ENCODE measurements at regions not wholly inside any gene's neighbourhood (a gene's known extent, or its start where the extent isn't known, plus 50 kb on each side); places are given as distances from the start of the nearest gene placed in this dataset.

GRCh38 chr2:240304746-240305161, 130.7 kb upstream of the GPC1 start:
- no peaks in the 10 kb centered on the region for H3K36me3 Mint-ChIP-seq (ENCODE audit: low read depth)
- H3K4me3 Mint-ChIP-seq = no peak overlapping the region
- no peak for TF ChIP-seq CTCF (IDR thresholded peaks at IDR 0.05)
- H3K9me3 Mint-ChIP-seq = no peaks in the 10 kb centered on the region
- peaks cover 6% of the 10 kb centered on the region for H3K27me3 Mint-ChIP-seq (ENCODE audit: insufficient read depth)
- no peaks in the 10 kb centered on the region for H3K4me1 Mint-ChIP-seq (ENCODE audit: low read depth)
- no peak for DNase-seq
- no peak overlapping the region for H3K27ac Mint-ChIP-seq

- TF ChIP-seq CTCF (IDR thresholded peaks at IDR 0.05) = no peak
- no peak overlapping the region for H3K27ac Mint-ChIP-seq
- H3K27me3 Mint-ChIP-seq (ENCODE audit: insufficient read depth) = peaks cover 7% of the 10 kb centered on the region
Measured at GRCh38 chr2:240305369-240305962, 130.0 kb upstream of the GPC1 start.

GRCh38 chr2:240306185-240306584, 129.3 kb upstream of the GPC1 start:
- H3K27ac Mint-ChIP-seq = no peak overlapping the region
- DNase-seq = no peak
- H3K4me3 Mint-ChIP-seq = no peak overlapping the region
- H3K36me3 Mint-ChIP-seq (ENCODE audit: low read depth) = no peaks in the 10 kb centered on the region
- peaks cover 8% of the 10 kb centered on the region for H3K27me3 Mint-ChIP-seq (ENCODE audit: insufficient read depth)
- H3K9me3 Mint-ChIP-seq = no peaks in the 10 kb centered on the region
- TF ChIP-seq CTCF (IDR thresholded peaks at IDR 0.05) = no peak
- no peaks in the 10 kb centered on the region for H3K4me1 Mint-ChIP-seq (ENCODE audit: low read depth)

More at GRCh38 chr2:240305369-240305962, 130.0 kb upstream of the GPC1 start:
- Mint-ChIP-seq H3K36me3 (ENCODE audit: low read depth) (no peaks in the 10 kb centered on the region), H3K4me1 (ENCODE audit: low read depth) (no peaks in the 10 kb centered on the region), H3K9me3 (no peaks in the 10 kb centered on the region), H3K4me3 (no peak overlapping the region)
- no peak for DNase-seq

- H3K4me3 Mint-ChIP-seq = no peak overlapping the region
- DNase-seq = no peak
Measured at GRCh38 chr2:240308111-240308651, 127.3 kb upstream of the GPC1 start.

GRCh38 chr2:240309214-240309613, 126.2 kb upstream of the GPC1 start:
- Mint-ChIP-seq H3K4me1 (ENCODE audit: low read depth) (no peaks in the 10 kb centered on the region), H3K4me3 (no peak overlapping the region), H3K27ac (no peak overlapping the region), H3K36me3 (ENCODE audit: low read depth) (no peaks in the 10 kb centered on the region), H3K27me3 (ENCODE audit: insufficient read depth) (peaks cover 8% of the 10 kb centered on the region), H3K9me3 (no peaks in the 10 kb centered on the region)
- no peak for DNase-seq
- no peak for TF ChIP-seq CTCF (IDR thresholded peaks at IDR 0.05)

More at GRCh38 chr2:240308111-240308651, 127.3 kb upstream of the GPC1 start:
- no peaks in the 10 kb centered on the region for H3K36me3 Mint-ChIP-seq (ENCODE audit: low read depth)
- H3K9me3 Mint-ChIP-seq = no peaks in the 10 kb centered on the region
- no peak overlapping the region for H3K27ac Mint-ChIP-seq
- no peak for TF ChIP-seq CTCF (IDR thresholded peaks at IDR 0.05)
- H3K4me1 Mint-ChIP-seq (ENCODE audit: low read depth) = no peaks in the 10 kb centered on the region
- H3K27me3 Mint-ChIP-seq (ENCODE audit: insufficient read depth) = peaks cover 8% of the 10 kb centered on the region
